Liver (tissue), 8 donors: ENCODE measurements at regions not wholly inside any gene's neighbourhood (a gene's known extent, or its start where the extent isn't known, plus 50 kb on each side); places are given as distances from the start of the nearest gene placed in this dataset.

ENCODE experiments used
- DNase-seq: peaks from one replicate; pipeline ENCODE4 v3.0.0-alpha.2; 2017; ENCODE audit warnings: low spot score
- H3K27ac ChIP-seq, 2 donors: one replicate each; pipeline ENCODE4 v1.7.0; 2013; ENCODE audit warnings: inconsistent platforms in 2 of 2, low read length in 2 of 2, control low read depth in 1 of 2, low read depth in 1 of 2, mild to moderate bottlenecking in 1 of 2
- H3K27me3 ChIP-seq, 4 donors: one replicate each; pipeline versions ENCODE4 v1.6.1 to v1.7.0; 2013; ENCODE audit warnings: low read length in 3 of 4, inconsistent platforms in 1 of 4, mild to moderate bottlenecking in 1 of 4, moderate library complexity in 1 of 4; ENCODE audit not compliant: control insufficient read depth in 4 of 4, insufficient read depth in 4 of 4
- H3K36me3 ChIP-seq, 4 donors: one replicate each; pipeline versions ENCODE4 v1.6.1 to v1.7.0; 2013; ENCODE audit warnings: low read length in 3 of 4, mild to moderate bottlenecking in 3 of 4, low read depth in 1 of 4, moderate library complexity in 1 of 4; ENCODE audit not compliant: control insufficient read depth in 4 of 4, insufficient read depth in 3 of 4
- H3K4me1 ChIP-seq, 4 donors: one replicate each; pipeline versions ENCODE4 v1.6.1 to v1.7.0; 2013; ENCODE audit warnings: low read length in 3 of 4, mild to moderate bottlenecking in 3 of 4, moderate library complexity in 1 of 4; ENCODE audit not compliant: control insufficient read depth in 4 of 4, insufficient read depth in 4 of 4
- H3K4me3 ChIP-seq, 3 donors: one replicate each; pipeline versions ENCODE4 v1.6.1 to v1.7.0; 2013; ENCODE audit warnings: low read length in 3 of 3, control low read depth in 1 of 3, low read depth in 1 of 3, mild to moderate bottlenecking in 1 of 3
- H3K9ac ChIP-seq, 2 donors: one replicate each; pipeline ENCODE4 v1.7.0; 2013; ENCODE audit warnings: low read length in 2 of 2, mild to moderate bottlenecking in 2 of 2, moderate library complexity in 2 of 2, control low read depth in 1 of 2, low read depth in 1 of 2
- H3K9me3 ChIP-seq, 4 donors: one replicate each; pipeline versions ENCODE4 v1.6.1 to v1.7.0; 2013; ENCODE audit warnings: low read length in 3 of 4; ENCODE audit not compliant: control insufficient read depth in 4 of 4
- EGR1 ChIP-seq, 2 donors: IDR thresholded peaks; 2 replicates each; pipeline ENCODE4 v1.6.1; 2016 to 2018; ENCODE audit warnings: antibody characterized with exemption in 2 of 2, low read depth in 2 of 2
- FOXA1 ChIP-seq: IDR thresholded peaks from 2 replicates; pipeline ENCODE4 v1.6.1; 2016; ENCODE audit warnings: antibody characterized with exemption
- FOXA2 ChIP-seq: IDR thresholded peaks from 2 replicates; pipeline ENCODE4 v1.6.1; 2016; ENCODE audit warnings: antibody characterized with exemption
- HNF4A ChIP-seq, 2 donors: conservative IDR thresholded peaks; 2 replicates each; pipeline ENCODE4 v1.6.1; 2016; ENCODE audit warnings: antibody characterized with exemption in 2 of 2, mild to moderate bottlenecking in 2 of 2
- JUND ChIP-seq, 2 donors: IDR thresholded peaks; 2 replicates each; pipeline ENCODE4 v1.6.1; 2016; ENCODE audit warnings: antibody characterized with exemption in 2 of 2
- NR2F2 ChIP-seq: IDR thresholded peaks from 2 replicates; pipeline ENCODE4 v1.6.1; 2016; ENCODE audit warnings: antibody characterized with exemption
- RAD21 ChIP-seq, 2 donors: IDR thresholded peaks; 2 replicates each; pipeline ENCODE4 v1.6.1; 2016; ENCODE audit warnings: antibody characterized with exemption in 2 of 2, mild to moderate bottlenecking in 2 of 2
- SP1 ChIP-seq: IDR thresholded peaks from 2 replicates; pipeline ENCODE4 v1.6.1; 2018; ENCODE audit warnings: antibody characterized with exemption, mild to moderate bottlenecking
- YY1 ChIP-seq: IDR thresholded peaks from 2 replicates; pipeline ENCODE4 v1.6.1; 2016; ENCODE audit warnings: antibody characterized with exemption, mild to moderate bottlenecking
- WGBS: extraction: QIAGEN DNeasy Blood & Tissue Kit; methylation state at CpG from one replicate; pipeline ENCODE4 v1.1.7; 2013; 5-methylcytosine and 5-hydroxymethylcytosine counted together
- TF ChIP-seq, protein P1 (sequence below): IDR thresholded peaks from 2 replicates; pipeline ENCODE4 v1.6.1; 2016; ENCODE audit warnings: antibody characterized with exemption
- TF ChIP-seq, protein P2 (sequence below): fragments of 150-350 bp; IDR thresholded peaks from 2 replicates; pipeline ENCODE4 v1.5.1; 2017; ENCODE audit warnings: improper control_type of control experiment, low read depth, low read length; ENCODE audit not compliant: missing input control
- TF ChIP-seq, protein P3 (sequence below): IDR thresholded peaks from 2 replicates; pipeline ENCODE4 v1.6.1; 2016; ENCODE audit warnings: antibody characterized with exemption
- TF ChIP-seq, protein P4 (sequence below): IDR thresholded peaks from 2 replicates; pipeline ENCODE4 v1.6.1; 2016; ENCODE audit warnings: antibody characterized with exemption
- TF ChIP-seq, protein P5 (sequence below): IDR thresholded peaks from 2 replicates; pipeline ENCODE4 v1.6.1; 2016; ENCODE audit warnings: antibody characterized with exemption, mild to moderate bottlenecking
- donor health status: healthy.
- donor health status: healthy.
- donor health status: healthy.
- donor health status: healthy.
- donor health status: healthy.

DNA sequence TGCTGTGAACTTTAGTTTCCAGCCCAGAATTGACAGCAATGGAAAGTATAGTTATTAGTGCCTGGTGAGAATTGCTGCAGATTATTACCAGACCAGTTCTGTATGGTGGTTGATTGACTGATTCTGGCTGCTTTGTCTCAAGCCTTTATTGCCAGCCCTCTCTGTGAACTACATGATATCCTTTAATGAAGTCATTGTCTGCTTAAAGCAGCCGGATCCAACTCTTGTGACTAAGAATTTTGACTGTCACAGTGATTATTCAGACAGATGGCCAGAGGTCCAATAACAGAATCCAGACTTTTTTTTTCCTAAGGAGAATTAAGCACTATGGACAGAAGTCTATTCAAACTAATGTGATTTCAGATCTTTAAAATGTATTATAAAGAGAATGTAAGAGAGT lies 1548.6 kb upstream of the B3GALT2 start:
- no peak for DNase-seq
- Histone ChIP-seq H3K27me3 (no peaks in the 10 kb centered on the region), H3K4me1 (no peaks in the 10 kb centered on the region), H3K27ac (no peak overlapping the region), H3K36me3 (no peaks in the 10 kb centered on the region), H3K9ac (no peak overlapping the region), H3K4me3 (no peak overlapping the region), H3K9me3 (no peaks in the 10 kb centered on the region)
- 72% methylated on average over 1 of the region's 1 CpG for WGBS
- TF ChIP-seq, protein P1, sequence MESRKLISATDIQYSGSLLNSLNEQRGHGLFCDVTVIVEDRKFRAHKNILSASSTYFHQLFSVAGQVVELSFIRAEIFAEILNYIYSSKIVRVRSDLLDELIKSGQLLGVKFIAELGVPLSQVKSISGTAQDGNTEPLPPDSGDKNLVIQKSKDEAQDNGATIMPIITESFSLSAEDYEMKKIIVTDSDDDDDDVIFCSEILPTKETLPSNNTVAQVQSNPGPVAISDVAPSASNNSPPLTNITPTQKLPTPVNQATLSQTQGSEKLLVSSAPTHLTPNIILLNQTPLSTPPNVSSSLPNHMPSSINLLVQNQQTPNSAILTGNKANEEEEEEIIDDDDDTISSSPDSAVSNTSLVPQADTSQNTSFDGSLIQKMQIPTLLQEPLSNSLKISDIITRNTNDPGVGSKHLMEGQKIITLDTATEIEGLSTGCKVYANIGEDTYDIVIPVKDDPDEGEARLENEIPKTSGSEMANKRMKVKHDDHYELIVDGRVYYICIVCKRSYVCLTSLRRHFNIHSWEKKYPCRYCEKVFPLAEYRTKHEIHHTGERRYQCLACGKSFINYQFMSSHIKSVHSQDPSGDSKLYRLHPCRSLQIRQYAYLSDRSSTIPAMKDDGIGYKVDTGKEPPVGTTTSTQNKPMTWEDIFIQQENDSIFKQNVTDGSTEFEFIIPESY, result no peak
- TF ChIP-seq, protein P2, sequence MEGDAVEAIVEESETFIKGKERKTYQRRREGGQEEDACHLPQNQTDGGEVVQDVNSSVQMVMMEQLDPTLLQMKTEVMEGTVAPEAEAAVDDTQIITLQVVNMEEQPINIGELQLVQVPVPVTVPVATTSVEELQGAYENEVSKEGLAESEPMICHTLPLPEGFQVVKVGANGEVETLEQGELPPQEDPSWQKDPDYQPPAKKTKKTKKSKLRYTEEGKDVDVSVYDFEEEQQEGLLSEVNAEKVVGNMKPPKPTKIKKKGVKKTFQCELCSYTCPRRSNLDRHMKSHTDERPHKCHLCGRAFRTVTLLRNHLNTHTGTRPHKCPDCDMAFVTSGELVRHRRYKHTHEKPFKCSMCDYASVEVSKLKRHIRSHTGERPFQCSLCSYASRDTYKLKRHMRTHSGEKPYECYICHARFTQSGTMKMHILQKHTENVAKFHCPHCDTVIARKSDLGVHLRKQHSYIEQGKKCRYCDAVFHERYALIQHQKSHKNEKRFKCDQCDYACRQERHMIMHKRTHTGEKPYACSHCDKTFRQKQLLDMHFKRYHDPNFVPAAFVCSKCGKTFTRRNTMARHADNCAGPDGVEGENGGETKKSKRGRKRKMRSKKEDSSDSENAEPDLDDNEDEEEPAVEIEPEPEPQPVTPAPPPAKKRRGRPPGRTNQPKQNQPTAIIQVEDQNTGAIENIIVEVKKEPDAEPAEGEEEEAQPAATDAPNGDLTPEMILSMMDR, result no peak
- TF ChIP-seq YY1 (no peak), SP1 (no peak), JUND (IDR thresholded peaks at IDR 0.05) (no peak), FOXA1 (no peak), FOXA2 (no peak), EGR1 (IDR thresholded peaks at IDR 0.05; ENCODE audit: low read depth in 2 of 2) (no peak), RAD21 (IDR thresholded peaks at IDR 0.05) (no peak), HNF4A (conservative IDR thresholded peaks at IDR 0.05) (no peak)
- TF ChIP-seq, protein P3, sequence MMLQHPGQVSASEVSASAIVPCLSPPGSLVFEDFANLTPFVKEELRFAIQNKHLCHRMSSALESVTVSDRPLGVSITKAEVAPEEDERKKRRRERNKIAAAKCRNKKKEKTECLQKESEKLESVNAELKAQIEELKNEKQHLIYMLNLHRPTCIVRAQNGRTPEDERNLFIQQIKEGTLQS, result no peak

DNA sequence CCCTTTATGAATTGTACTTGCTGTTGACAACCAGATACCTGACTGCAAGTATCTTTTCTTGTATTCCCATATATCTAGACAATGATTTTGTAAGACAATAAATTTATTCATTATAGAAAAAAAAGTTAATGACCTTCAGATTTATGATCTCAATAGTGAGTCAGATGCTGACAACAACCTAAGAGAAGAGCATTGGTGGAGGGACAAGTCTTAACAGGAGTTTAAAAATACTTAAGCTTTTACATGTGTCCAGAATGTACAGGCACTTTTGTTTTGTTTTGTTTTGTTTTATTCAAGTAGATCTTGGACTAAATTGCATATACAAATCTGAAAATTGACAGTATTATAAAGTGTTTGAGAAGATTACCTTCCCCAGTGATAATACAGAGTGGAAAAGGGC lies 1544.6 kb upstream of the B3GALT2 start:
- no peaks in the 10 kb centered on the region for H3K36me3 ChIP-seq
- H3K27me3 ChIP-seq, result no peaks in the 10 kb centered on the region
- H3K9me3 ChIP-seq, result no peaks in the 10 kb centered on the region
- TF ChIP-seq HNF4A (conservative IDR thresholded peaks at IDR 0.05) (no peak), RAD21 (IDR thresholded peaks at IDR 0.05) (no peak), NR2F2 (no peak), FOXA2 (no peak), SP1 (no peak), JUND (IDR thresholded peaks at IDR 0.05) (no peak)
- TF ChIP-seq, protein P1, result no peak
- TF ChIP-seq, protein P4, sequence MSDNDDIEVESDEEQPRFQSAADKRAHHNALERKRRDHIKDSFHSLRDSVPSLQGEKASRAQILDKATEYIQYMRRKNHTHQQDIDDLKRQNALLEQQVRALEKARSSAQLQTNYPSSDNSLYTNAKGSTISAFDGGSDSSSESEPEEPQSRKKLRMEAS, result no peak
- TF ChIP-seq, protein P5, sequence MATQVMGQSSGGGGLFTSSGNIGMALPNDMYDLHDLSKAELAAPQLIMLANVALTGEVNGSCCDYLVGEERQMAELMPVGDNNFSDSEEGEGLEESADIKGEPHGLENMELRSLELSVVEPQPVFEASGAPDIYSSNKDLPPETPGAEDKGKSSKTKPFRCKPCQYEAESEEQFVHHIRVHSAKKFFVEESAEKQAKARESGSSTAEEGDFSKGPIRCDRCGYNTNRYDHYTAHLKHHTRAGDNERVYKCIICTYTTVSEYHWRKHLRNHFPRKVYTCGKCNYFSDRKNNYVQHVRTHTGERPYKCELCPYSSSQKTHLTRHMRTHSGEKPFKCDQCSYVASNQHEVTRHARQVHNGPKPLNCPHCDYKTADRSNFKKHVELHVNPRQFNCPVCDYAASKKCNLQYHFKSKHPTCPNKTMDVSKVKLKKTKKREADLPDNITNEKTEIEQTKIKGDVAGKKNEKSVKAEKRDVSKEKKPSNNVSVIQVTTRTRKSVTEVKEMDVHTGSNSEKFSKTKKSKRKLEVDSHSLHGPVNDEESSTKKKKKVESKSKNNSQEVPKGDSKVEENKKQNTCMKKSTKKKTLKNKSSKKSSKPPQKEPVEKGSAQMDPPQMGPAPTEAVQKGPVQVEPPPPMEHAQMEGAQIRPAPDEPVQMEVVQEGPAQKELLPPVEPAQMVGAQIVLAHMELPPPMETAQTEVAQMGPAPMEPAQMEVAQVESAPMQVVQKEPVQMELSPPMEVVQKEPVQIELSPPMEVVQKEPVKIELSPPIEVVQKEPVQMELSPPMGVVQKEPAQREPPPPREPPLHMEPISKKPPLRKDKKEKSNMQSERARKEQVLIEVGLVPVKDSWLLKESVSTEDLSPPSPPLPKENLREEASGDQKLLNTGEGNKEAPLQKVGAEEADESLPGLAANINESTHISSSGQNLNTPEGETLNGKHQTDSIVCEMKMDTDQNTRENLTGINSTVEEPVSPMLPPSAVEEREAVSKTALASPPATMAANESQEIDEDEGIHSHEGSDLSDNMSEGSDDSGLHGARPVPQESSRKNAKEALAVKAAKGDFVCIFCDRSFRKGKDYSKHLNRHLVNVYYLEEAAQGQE, result no peak
- TF ChIP-seq, protein P3, result no peak
- no peak for DNase-seq
- no peaks in the 10 kb centered on the region for H3K4me1 ChIP-seq
- H3K27ac ChIP-seq, result no peak overlapping the region
- no peak overlapping the region for H3K9ac ChIP-seq
- H3K4me3 ChIP-seq, result no peak overlapping the region
